CD4-positive, alpha-beta memory T cell (primary cell): ENCODE measurements at regions not wholly inside any gene's neighbourhood (a gene's known extent, or its start where the extent isn't known, plus 50 kb on each side); places are given as distances from the start of the nearest gene placed in this dataset.

Experiments
- CTCF ChIA-PET: fragments of 350-600 bp; sonication (Branson Sonifier 250); formaldehyde crosslinking; loops from one replicate; lab custom pipeline; 2021; ENCODE audit warnings: inconsistent platforms; ENCODE audit not compliant: partially characterized antibody; lab: Charles Lee
- POLR2A ChIA-PET: fragments of 350-600 bp; sonication (Branson Sonifier 250); formaldehyde crosslinking; loops from one replicate; lab custom pipeline; 2021; ENCODE audit not compliant: partially characterized antibody; lab: Charles Lee
- DNase-seq, 5 donors: peaks; one replicate each; pipeline versions ENCODE4 v3.0.0 to v3.0.0-alpha.2; 2020 to 2022; ENCODE audit warnings: mixed read lengths in 1 of 5
- H3K27ac ChIP-seq: one replicate; pipeline ENCODE4 v1.7.0; 2013; ENCODE audit warnings: low read depth, low read length
- H3K27me3 ChIP-seq: 2 replicates; pipeline ENCODE4 v1.7.0; 2013; ENCODE audit warnings: mild to moderate bottlenecking, low read length, moderate library complexity; ENCODE audit not compliant: insufficient read depth
- H3K36me3 ChIP-seq: 2 replicates; pipeline ENCODE4 v1.7.0; 2013; ENCODE audit warnings: mild to moderate bottlenecking, low read length, moderate library complexity; ENCODE audit not compliant: insufficient read depth
- H3K4me1 ChIP-seq: 2 replicates; pipeline ENCODE4 v1.7.0; 2013; ENCODE audit warnings: mild to moderate bottlenecking, low read length, moderate library complexity; ENCODE audit not compliant: insufficient read depth
- H3K4me3 ChIP-seq, 2 donors: one replicate each; pipeline ENCODE4 v1.7.0; 2013; ENCODE audit warnings: low read length in 2 of 2, mild to moderate bottlenecking in 1 of 2
- H3K9me3 ChIP-seq, 2 donors: one replicate each; pipeline ENCODE4 v1.7.0; 2013; ENCODE audit warnings: low read length in 2 of 2, control low read depth in 1 of 2; ENCODE audit not compliant: control insufficient read depth in 1 of 2
- H3K27ac Mint-ChIP-seq, 7 donors: one replicate each; pipeline ENCODE4 v1.8.0; 2020 to 2021; ENCODE audit warnings: mixed read lengths in 7 of 7, mild to moderate bottlenecking in 6 of 7, inconsistent platforms in 3 of 7, moderate library complexity in 3 of 7
- H3K27me3 Mint-ChIP-seq, 2 donors: one replicate each; pipeline ENCODE4 v1.8.0; 2020 to 2021; ENCODE audit warnings: mixed read lengths in 2 of 2
- H3K36me3 Mint-ChIP-seq, 2 donors: one replicate each; pipeline ENCODE4 v1.8.0; 2020 to 2021; ENCODE audit warnings: mixed read lengths in 2 of 2, inconsistent platforms in 1 of 2, mild to moderate bottlenecking in 1 of 2
- H3K4me1 Mint-ChIP-seq, 4 donors: one replicate each; pipeline ENCODE4 v1.8.0; 2020 to 2021; ENCODE audit warnings: mixed read lengths in 4 of 4, mild to moderate bottlenecking in 1 of 4
- H3K4me3 Mint-ChIP-seq, 8 donors: one replicate each; pipeline ENCODE4 v1.8.0; 2020 to 2021; ENCODE audit warnings: mixed read lengths in 8 of 8, mild to moderate bottlenecking in 7 of 8, moderate library complexity in 6 of 8, inconsistent platforms in 3 of 8
- H3K9me3 Mint-ChIP-seq, 8 donors: one replicate each; pipeline ENCODE4 v1.8.0; 2020 to 2021; ENCODE audit warnings: mixed read lengths in 8 of 8, mild to moderate bottlenecking in 5 of 8, inconsistent platforms in 3 of 8, moderate library complexity in 1 of 8
- intact Hi-C: fragments of 100-400 bp; cut with micrococcal nuclease; formaldehyde crosslinking; loops from one replicate; pipeline ENCODE4 v1.15.1; 2023

- intact Hi-C loops = no loop called here
These were observed 67.2 kb upstream of the DSC1 start for GRCh38 chr18:31229829-31230228.

GRCh38 chr18:31230495-31230894, 67.8 kb upstream of the DSC1 start:
- intact Hi-C loops = no loop called here
- POLR2A ChIA-PET = no interaction called here

More at GRCh38 chr18:31229829-31230228, 67.2 kb upstream of the DSC1 start:
- H3K27ac Mint-ChIP-seq = no peak overlapping the region
- H3K36me3 ChIP-seq = no peaks in the 10 kb centered on the region
- DNase-seq = no peak
- ChIA-PET POLR2A (no interaction called here), CTCF (no interaction called here)
- no peaks in the 10 kb centered on the region for H3K4me1 ChIP-seq
- no peaks in the 10 kb centered on the region for H3K36me3 Mint-ChIP-seq
- H3K4me1 Mint-ChIP-seq = no peaks in the 10 kb centered on the region
- H3K27me3 ChIP-seq = no peaks in the 10 kb centered on the region
- H3K27ac ChIP-seq = no peak overlapping the region
- H3K4me3 ChIP-seq = no peak overlapping the region
- H3K4me3 Mint-ChIP-seq = no peak overlapping the region
- no peaks in the 10 kb centered on the region for H3K9me3 ChIP-seq
- H3K27me3 Mint-ChIP-seq = no peaks in the 10 kb centered on the region
- H3K9me3 Mint-ChIP-seq = peaks cover 0 to 20% (median 13%) of the 10 kb centered on the region in 8 donors

DNA sequence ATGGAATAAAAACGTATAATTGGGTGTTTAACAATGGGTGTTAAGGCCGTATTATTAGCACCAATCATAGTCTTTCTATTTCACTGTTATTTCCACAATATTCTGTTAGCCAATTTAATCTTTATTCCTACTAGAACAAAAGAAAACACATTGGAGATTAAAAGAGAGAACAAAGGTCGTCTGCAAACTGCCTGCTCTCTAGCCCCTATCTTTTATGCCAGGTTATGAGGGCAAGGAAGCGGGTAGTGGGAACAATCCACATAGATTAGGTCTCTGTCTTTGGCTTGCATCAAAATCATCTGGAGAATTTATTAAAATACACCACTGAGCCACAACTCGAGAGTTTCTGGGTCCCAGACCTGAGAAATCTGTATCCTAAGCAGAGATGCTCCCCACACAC, 69.4 kb upstream of the DSC1 start:
- POLR2A ChIA-PET = no interaction called here
- Histone ChIP-seq H3K9me3 (no peaks in the 10 kb centered on the region), H3K4me1 (no peaks in the 10 kb centered on the region), H3K36me3 (no peaks in the 10 kb centered on the region), H3K4me3 (no peak overlapping the region), H3K27me3 (no peaks in the 10 kb centered on the region), H3K27ac (no peak overlapping the region)
- H3K4me3 Mint-ChIP-seq = no peak overlapping the region
- intact Hi-C loops = no loop called here
- H3K4me1 Mint-ChIP-seq = no peaks in the 10 kb centered on the region
- peaks cover 0 to 21% (median 12%) of the 10 kb centered on the region in 8 donors for H3K9me3 Mint-ChIP-seq
- CTCF ChIA-PET = no interaction called here
- H3K27me3 Mint-ChIP-seq = no peaks in the 10 kb centered on the region
- DNase-seq = no peak
- no peaks in the 10 kb centered on the region for H3K36me3 Mint-ChIP-seq
- no peak overlapping the region for H3K27ac Mint-ChIP-seq

More at GRCh38 chr18:31230495-31230894, 67.8 kb upstream of the DSC1 start:
- Histone ChIP-seq H3K4me1 (no peaks in the 10 kb centered on the region), H3K9me3 (no peaks in the 10 kb centered on the region), H3K27me3 (no peaks in the 10 kb centered on the region), H3K4me3 (no peak overlapping the region), H3K36me3 (no peaks in the 10 kb centered on the region), H3K27ac (no peak overlapping the region)
- Mint-ChIP-seq H3K4me1 (no peaks in the 10 kb centered on the region), H3K36me3 (no peaks in the 10 kb centered on the region), H3K27me3 (no peaks in the 10 kb centered on the region), H3K4me3 (no peak overlapping the region), H3K9me3 (peaks cover 0 to 20% (median 13%) of the 10 kb centered on the region in 8 donors), H3K27ac (no peak overlapping the region)
- no peak for DNase-seq
- CTCF ChIA-PET = no interaction called here

- Histone ChIP-seq H3K4me3 (no peak overlapping the region), H3K4me1 (no peaks in the 10 kb centered on the region), H3K27me3 (no peaks in the 10 kb centered on the region), H3K9me3 (no peaks in the 10 kb centered on the region), H3K27ac (no peak overlapping the region), H3K36me3 (no peaks in the 10 kb centered on the region)
- no peak overlapping the region for H3K27ac Mint-ChIP-seq
- no peak overlapping the region for H3K4me3 Mint-ChIP-seq
- POLR2A ChIA-PET = no interaction called here
- intact Hi-C loops = no loop called here
- no peak for DNase-seq
- H3K9me3 Mint-ChIP-seq = peaks cover 0 to 17% (median 8%) of the 10 kb centered on the region in 8 donors
- H3K36me3 Mint-ChIP-seq = no peaks in the 10 kb centered on the region
- H3K27me3 Mint-ChIP-seq = no peaks in the 10 kb centered on the region
- H3K4me1 Mint-ChIP-seq = no peaks in the 10 kb centered on the region
- CTCF ChIA-PET = no interaction called here
These were observed 70.2 kb upstream of the DSC1 start for GRCh38 chr18:31232775-31233424.

DNA sequence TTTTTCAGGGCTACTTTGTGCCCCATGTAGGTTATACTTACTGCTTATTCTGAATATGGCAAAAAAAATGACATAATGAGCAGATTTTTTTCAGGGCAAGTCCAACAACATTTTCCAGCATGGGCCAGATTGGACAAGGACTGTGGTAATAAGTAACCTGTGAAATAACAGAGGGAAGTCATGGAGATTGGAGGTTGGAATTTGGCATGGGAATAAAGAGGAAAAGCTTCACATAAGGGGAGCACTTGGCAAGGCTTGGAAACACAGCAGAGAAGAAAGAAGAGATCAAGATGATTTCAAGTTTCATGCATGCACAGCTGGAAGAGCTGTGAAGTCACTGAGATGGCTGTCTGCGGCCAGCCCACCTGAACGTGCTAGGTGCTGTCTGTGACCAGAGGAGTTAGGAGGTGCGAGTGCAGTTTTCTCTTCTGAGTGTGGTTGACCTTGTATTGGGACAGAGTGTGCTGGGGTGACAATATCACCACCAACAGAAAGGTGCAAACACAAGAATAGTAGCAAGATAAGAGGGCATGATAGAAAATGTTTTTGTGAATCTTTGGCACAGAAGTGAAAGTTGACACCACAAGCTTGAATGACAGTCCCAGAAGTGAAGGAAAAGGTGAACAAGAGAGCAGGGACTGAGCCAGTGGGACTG, 71.1 kb upstream of the DSC1 start:
- CTCF ChIA-PET = no interaction called here
- no peaks in the 10 kb centered on the region for H3K4me1 Mint-ChIP-seq
- H3K27me3 Mint-ChIP-seq = no peaks in the 10 kb centered on the region
- POLR2A ChIA-PET = no interaction called here
- H3K4me3 Mint-ChIP-seq = no peak overlapping the region
- no peaks in the 10 kb centered on the region for H3K4me1 ChIP-seq
- H3K27ac Mint-ChIP-seq = no peak overlapping the region
- intact Hi-C loops = no loop called here
- no peak overlapping the region for H3K27ac ChIP-seq
- no peaks in the 10 kb centered on the region for H3K9me3 ChIP-seq
- H3K36me3 ChIP-seq = no peaks in the 10 kb centered on the region
- no peaks in the 10 kb centered on the region for H3K36me3 Mint-ChIP-seq
- no peak overlapping the region for H3K4me3 ChIP-seq
- no peaks in the 10 kb centered on the region for H3K27me3 ChIP-seq
- no peak for DNase-seq
- H3K9me3 Mint-ChIP-seq = peaks cover 0 to 17% (median 7%) of the 10 kb centered on the region in 8 donors

DNA sequence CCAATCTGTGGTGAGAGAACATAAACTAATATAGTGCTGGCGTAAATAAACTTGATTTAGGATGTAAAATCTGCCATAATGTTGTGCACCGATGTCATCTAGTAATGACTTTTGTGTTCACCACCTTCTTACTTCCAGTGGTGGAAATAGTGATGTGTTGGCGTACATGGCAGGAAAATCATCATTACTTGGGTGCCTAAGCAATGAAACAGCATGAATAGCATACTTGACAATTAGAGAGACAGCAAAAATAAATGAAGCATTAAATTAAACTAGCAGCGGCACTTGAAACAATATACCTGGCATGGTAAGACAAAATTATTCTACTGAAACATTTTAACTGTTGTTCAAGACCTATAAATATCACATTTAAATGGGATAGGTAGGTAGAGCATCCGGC, 73.2 kb upstream of the DSC1 start:
- ChIA-PET CTCF (no interaction called here), POLR2A (no interaction called here)
- H3K4me1 ChIP-seq = no peaks in the 10 kb centered on the region
- intact Hi-C loops = no loop called here
- Mint-ChIP-seq H3K4me1 (no peaks in the 10 kb centered on the region), H3K27ac (no peak overlapping the region), H3K9me3 (peaks cover 0 to 13% (median 4%) of the 10 kb centered on the region in 8 donors), H3K36me3 (no peaks in the 10 kb centered on the region), H3K4me3 (no peak overlapping the region), H3K27me3 (no peaks in the 10 kb centered on the region)
- no peak overlapping the region for H3K27ac ChIP-seq
- H3K27me3 ChIP-seq = no peaks in the 10 kb centered on the region
- no peaks in the 10 kb centered on the region for H3K36me3 ChIP-seq
- DNase-seq = no peak
- no peak overlapping the region for H3K4me3 ChIP-seq
- no peaks in the 10 kb centered on the region for H3K9me3 ChIP-seq

GRCh38 chr18:31237142-31237541, 74.5 kb upstream of the DSC1 start:
- CTCF ChIA-PET = no interaction called here

More at GRCh38 chr18:31237142-31237541, 74.5 kb upstream of the DSC1 start:
- DNase-seq = no peak
- Mint-ChIP-seq H3K36me3 (no peaks in the 10 kb centered on the region), H3K9me3 (peaks cover 0 to 13% (median 4%) of the 10 kb centered on the region in 8 donors), H3K4me1 (no peaks in the 10 kb centered on the region), H3K4me3 (no peak overlapping the region), H3K27ac (no peak overlapping the region), H3K27me3 (no peaks in the 10 kb centered on the region)
- intact Hi-C loops = no loop called here
- H3K36me3 ChIP-seq = no peaks in the 10 kb centered on the region
- POLR2A ChIA-PET = no interaction called here
- H3K4me3 ChIP-seq = no peak overlapping the region
- no peaks in the 10 kb centered on the region for H3K9me3 ChIP-seq
- H3K27me3 ChIP-seq = no peaks in the 10 kb centered on the region
- H3K4me1 ChIP-seq = no peaks in the 10 kb centered on the region
- no peak overlapping the region for H3K27ac ChIP-seq
